Activated effector memory CD4-positive, alpha-beta T cell treated with Interleukin-2 at 50 U/mL for 16 hours (primary cell): ENCODE measurements at regions not wholly inside any gene's neighbourhood (a gene's known extent, or its start where the extent isn't known, plus 50 kb on each side); places are given as distances from the start of the nearest gene placed in this dataset.

Source experiments
- DNase-seq: peaks from one replicate; pipeline ENCODE4 v3.0.0-alpha.2; 2020

GRCh38 chr18:42137693-42138375 lies 182.8 kb downstream of the PIK3C3 start:
- DNase-seq = no peak

GRCh38 chr18:42141439-42141838 lies 186.4 kb downstream of the PIK3C3 start:
- no peak for DNase-seq

- DNase-seq = no peak
Measured at GRCh38 chr18:42155024-42155423, 200.0 kb downstream of the PIK3C3 start.

GRCh38 chr18:42156281-42156680 lies 201.2 kb downstream of the PIK3C3 start:
- no peak for DNase-seq

GRCh38 chr18:42157420-42157819 lies 202.4 kb downstream of the PIK3C3 start:
- no peak for DNase-seq

- DNase-seq = no peak
Measured at GRCh38 chr18:42157878-42158277, 202.8 kb downstream of the PIK3C3 start.

- DNase-seq = no peak
Measured at GRCh38 chr18:42159146-42159545, 204.1 kb downstream of the PIK3C3 start.

- DNase-seq = no peak
Measured at GRCh38 chr18:42163321-42163720, 208.3 kb downstream of the PIK3C3 start.

- no peak for DNase-seq
Measured at GRCh38 chr18:42164556-42164955, 209.5 kb downstream of the PIK3C3 start.

- DNase-seq = no peak
Measured at GRCh38 chr18:42165922-42166513, 211.0 kb downstream of the PIK3C3 start.

- DNase-seq = no peak
Measured at GRCh38 chr18:42168487-42168886, 213.5 kb downstream of the PIK3C3 start.

- DNase-seq = no peak
Measured at GRCh38 chr18:42168907-42169306, 213.9 kb downstream of the PIK3C3 start.

- DNase-seq = no peak
Measured at GRCh38 chr18:42174909-42175308, 219.9 kb downstream of the PIK3C3 start.

GRCh38 chr18:42176599-42176998 lies 221.6 kb downstream of the PIK3C3 start:
- DNase-seq = no peak

- DNase-seq = no peak
Measured at GRCh38 chr18:42177390-42177789, 222.4 kb downstream of the PIK3C3 start.

- no peak for DNase-seq
Measured at GRCh38 chr18:42178376-42179080, 223.5 kb downstream of the PIK3C3 start.

- no peak for DNase-seq
Measured at GRCh38 chr18:42179542-42180121, 224.6 kb downstream of the PIK3C3 start.

GRCh38 chr18:42181474-42181873 lies 226.4 kb downstream of the PIK3C3 start:
- no peak for DNase-seq

GRCh38 chr18:42182728-42183700 lies 228.0 kb downstream of the PIK3C3 start:
- no peak for DNase-seq

- no peak for DNase-seq
Measured at GRCh38 chr18:42183746-42184145, 228.7 kb downstream of the PIK3C3 start.

GRCh38 chr18:42184685-42185477 lies 229.8 kb downstream of the PIK3C3 start:
- DNase-seq = no peak

GRCh38 chr18:42185486-42185885 lies 230.5 kb downstream of the PIK3C3 start:
- DNase-seq = no peak
